Small intestine (tissue), 7 donors: ENCODE measurements at regions not wholly inside any gene's neighbourhood (a gene's known extent, or its start where the extent isn't known, plus 50 kb on each side); places are given as distances from the start of the nearest gene placed in this dataset.

Experiments used
- DNase-seq, 2 donors: peaks; one replicate each; pipeline versions ENCODE4 v3.0.0 to v3.0.0-alpha.2; 2013
- FAIRE-seq: peaks from 2 replicates; lab custom pipeline; 2012; peaks lifted over from hg19 to GRCh38; lab: Jason Lieb, UNC
- H3K27ac ChIP-seq, 3 donors: one replicate each; pipeline ENCODE4 v1.5.1; 2013; ENCODE audit warnings: low read length in 2 of 3, mild to moderate bottlenecking in 2 of 3, control low read depth in 1 of 3, inconsistent platforms in 1 of 3, low read depth in 1 of 3, moderate library complexity in 1 of 3
- H3K27me3 ChIP-seq, 3 donors: one replicate each; pipeline ENCODE4 v1.6.1; 2013; ENCODE audit warnings: low read length in 3 of 3, inconsistent platforms in 1 of 3; ENCODE audit not compliant: control insufficient read depth in 3 of 3, insufficient read depth in 3 of 3
- H3K36me3 ChIP-seq, 3 donors: one replicate each; pipeline ENCODE4 v1.6.1; 2013; ENCODE audit warnings: low read length in 3 of 3, inconsistent platforms in 1 of 3, low read depth in 1 of 3, mild to moderate bottlenecking in 1 of 3, moderate library complexity in 1 of 3; ENCODE audit not compliant: control insufficient read depth in 3 of 3, insufficient read depth in 2 of 3
- H3K4me1 ChIP-seq, 3 donors: one replicate each; pipeline ENCODE4 v1.6.1; 2013; ENCODE audit warnings: low read length in 2 of 3, inconsistent platforms in 1 of 3, low read depth in 1 of 3, mild to moderate bottlenecking in 1 of 3, moderate library complexity in 1 of 3; ENCODE audit not compliant: control insufficient read depth in 3 of 3, insufficient read depth in 2 of 3
- H3K4me3 ChIP-seq, 3 donors: one replicate each; pipeline ENCODE4 v1.5.1; 2013; ENCODE audit warnings: low read length in 3 of 3, control low read depth in 1 of 3, inconsistent platforms in 1 of 3, low read depth in 1 of 3, mild to moderate bottlenecking in 1 of 3, moderate library complexity in 1 of 3
- H3K9me3 ChIP-seq, 2 donors: one replicate each; pipeline ENCODE4 v1.6.1; 2013; ENCODE audit warnings: low read depth in 1 of 2, low read length in 1 of 2; ENCODE audit not compliant: control insufficient read depth in 2 of 2, insufficient read depth in 1 of 2
- WGBS, 3 donors: extraction: QIAGEN DNeasy Blood & Tissue Kit; methylation state at CpG; one replicate each; pipeline ENCODE4 v1.1.7; 2013; 5-methylcytosine and 5-hydroxymethylcytosine counted together
- donor health status: healthy with polysubstance abuse.
- donor health status: control.
- donor health status: control.
- donor health status: Bipolar disorder and iron deficiency.
- donor health status: healthy.

DNA sequence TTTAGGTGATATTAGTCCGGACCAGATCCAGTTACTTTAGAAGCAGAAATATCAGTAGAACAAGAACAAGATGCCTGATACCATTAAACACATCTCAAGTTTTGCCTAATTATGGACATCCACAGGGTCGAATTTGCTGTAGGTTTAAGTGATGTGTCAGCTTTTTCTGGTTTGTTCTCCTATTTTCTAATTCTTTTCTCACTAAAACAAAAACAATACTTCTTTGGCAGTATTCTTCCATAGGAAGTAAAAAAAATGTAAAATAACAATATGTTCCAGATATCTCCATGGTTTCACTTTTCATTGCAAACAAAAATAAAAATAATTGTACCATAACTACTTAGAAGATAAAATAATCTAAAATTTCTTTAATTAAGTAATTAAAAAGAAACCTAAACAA, 265.7 kb downstream of the SHOX2 start:
- Histone ChIP-seq H3K4me3 (no peak overlapping the region), H3K9me3 (no peaks in the 10 kb centered on the region), H3K4me1 (no peaks in the 10 kb centered on the region), H3K27me3 (no peaks in the 10 kb centered on the region), H3K36me3 (no peaks in the 10 kb centered on the region), H3K27ac (no peak overlapping the region)
- WGBS, 3 donors = 68 to 81% (median 68%) methylated on average over 2 of the region's 2 CpGs
- DNase-seq = no peak
- FAIRE-seq = no peak

DNA sequence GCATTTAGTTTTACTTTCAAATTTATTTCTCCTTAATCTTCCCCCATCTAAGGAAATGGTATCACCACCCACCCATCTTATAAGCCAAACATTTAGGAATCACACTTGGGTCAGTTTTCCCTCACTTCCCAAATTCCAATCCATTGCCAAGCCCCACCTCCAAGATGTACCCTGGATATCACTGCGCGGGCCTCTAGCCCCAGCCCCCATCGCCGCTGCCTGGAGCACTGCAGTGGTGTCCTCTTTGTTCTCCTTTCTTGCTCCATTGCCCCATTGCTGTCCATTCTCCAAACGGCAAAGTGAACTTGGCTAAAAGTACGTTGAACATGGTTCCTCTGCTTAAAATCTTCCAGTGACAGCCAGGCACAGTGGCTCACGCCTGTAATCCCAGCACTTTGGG, 267.8 kb downstream of the SHOX2 start:
- no peaks in the 10 kb centered on the region for H3K27me3 ChIP-seq
- no peaks in the 10 kb centered on the region for H3K4me1 ChIP-seq
- 87 to 90% (median 89%) methylated on average over 7 of the region's 7 CpGs for WGBS, 3 donors
- DNase-seq (no peak), FAIRE-seq (no peak)
- H3K27ac ChIP-seq = no peak overlapping the region
- no peak overlapping the region for H3K4me3 ChIP-seq
- no peaks in the 10 kb centered on the region for H3K9me3 ChIP-seq
- no peaks in the 10 kb centered on the region for H3K36me3 ChIP-seq

DNA sequence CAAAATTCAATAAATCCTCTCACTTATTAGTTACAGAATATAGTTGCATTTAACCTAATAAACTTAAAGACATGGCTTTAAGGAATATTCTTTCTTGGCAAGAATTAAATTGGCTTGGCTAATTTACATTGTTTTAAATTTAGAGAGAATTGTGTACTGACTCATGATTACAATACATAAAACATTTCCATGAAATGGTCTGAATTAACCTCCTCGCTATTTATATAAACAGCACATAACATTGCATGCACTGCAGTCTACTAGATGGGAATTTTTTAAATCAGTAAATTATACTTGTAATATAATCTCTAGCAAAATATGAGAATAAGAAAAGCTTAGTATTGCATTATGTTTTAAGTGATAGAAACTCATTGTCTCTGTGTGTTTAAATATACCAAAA, 268.9 kb downstream of the SHOX2 start:
- WGBS, 3 donors = 65 to 94% (median 87%) methylated on average over 1 of the region's 1 CpG
- Histone ChIP-seq H3K27me3 (no peaks in the 10 kb centered on the region), H3K27ac (no peak overlapping the region), H3K4me1 (no peaks in the 10 kb centered on the region), H3K36me3 (no peaks in the 10 kb centered on the region), H3K9me3 (no peaks in the 10 kb centered on the region), H3K4me3 (no peak overlapping the region)
- no peak for DNase-seq
- no peak for FAIRE-seq

DNA sequence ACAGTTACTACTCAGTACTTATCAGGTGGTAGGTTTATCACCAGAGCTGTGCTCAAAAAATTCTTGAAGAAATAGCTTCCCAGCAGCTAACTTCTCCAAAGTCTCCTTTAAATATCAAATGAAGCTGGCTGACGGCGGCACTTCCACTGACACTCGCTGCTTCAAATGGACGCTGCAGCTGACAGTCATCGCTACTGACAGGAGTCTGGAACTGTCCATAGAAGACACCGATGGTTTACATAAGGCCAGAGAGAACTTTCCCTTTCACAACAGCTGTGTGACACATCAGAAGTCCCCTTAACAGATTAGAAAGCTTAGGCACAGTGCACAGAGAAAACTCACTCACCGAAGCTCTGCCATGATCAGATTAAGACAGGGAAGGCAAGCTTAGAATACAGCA, 270.2 kb downstream of the SHOX2 start:
- Histone ChIP-seq H3K27ac (no peak overlapping the region), H3K9me3 (no peaks in the 10 kb centered on the region), H3K4me3 (no peak overlapping the region), H3K27me3 (no peaks in the 10 kb centered on the region), H3K36me3 (no peaks in the 10 kb centered on the region), H3K4me1 (no peaks in the 10 kb centered on the region)
- FAIRE-seq (no peak), DNase-seq (no peak)
- WGBS, 3 donors = 66 to 82% (median 78%) methylated on average over 7 of the region's 7 CpGs

DNA sequence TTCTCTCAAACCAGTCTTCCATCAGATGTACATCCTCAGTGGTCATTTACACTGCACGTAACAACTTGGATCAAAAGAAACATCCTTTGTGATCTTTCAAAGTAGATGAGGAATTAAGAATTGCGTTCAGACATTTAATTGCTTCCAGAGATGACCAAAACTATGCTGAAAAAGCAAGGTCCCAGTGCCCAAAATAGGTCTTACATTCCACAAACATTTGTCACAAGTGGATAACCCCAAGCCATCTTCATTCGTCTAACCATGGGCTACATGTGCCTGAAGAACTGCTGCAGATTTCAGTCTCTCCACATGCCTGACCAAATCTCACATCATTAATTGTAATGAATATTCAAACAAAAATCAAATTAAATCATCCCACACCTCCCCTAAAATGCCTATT, 273.6 kb downstream of the SHOX2 start:
- Histone ChIP-seq H3K4me3 (no peak overlapping the region), H3K27me3 (no peaks in the 10 kb centered on the region), H3K36me3 (no peaks in the 10 kb centered on the region), H3K27ac (no peak overlapping the region), H3K9me3 (peaks cover 2 to 13% of the 10 kb centered on the region in 2 donors), H3K4me1 (no peaks in the 10 kb centered on the region)
- FAIRE-seq = no peak
- WGBS, 3 donors = 83 to 91% (median 83%) methylated on average over 3 of the region's 3 CpGs
- no peak for DNase-seq

DNA sequence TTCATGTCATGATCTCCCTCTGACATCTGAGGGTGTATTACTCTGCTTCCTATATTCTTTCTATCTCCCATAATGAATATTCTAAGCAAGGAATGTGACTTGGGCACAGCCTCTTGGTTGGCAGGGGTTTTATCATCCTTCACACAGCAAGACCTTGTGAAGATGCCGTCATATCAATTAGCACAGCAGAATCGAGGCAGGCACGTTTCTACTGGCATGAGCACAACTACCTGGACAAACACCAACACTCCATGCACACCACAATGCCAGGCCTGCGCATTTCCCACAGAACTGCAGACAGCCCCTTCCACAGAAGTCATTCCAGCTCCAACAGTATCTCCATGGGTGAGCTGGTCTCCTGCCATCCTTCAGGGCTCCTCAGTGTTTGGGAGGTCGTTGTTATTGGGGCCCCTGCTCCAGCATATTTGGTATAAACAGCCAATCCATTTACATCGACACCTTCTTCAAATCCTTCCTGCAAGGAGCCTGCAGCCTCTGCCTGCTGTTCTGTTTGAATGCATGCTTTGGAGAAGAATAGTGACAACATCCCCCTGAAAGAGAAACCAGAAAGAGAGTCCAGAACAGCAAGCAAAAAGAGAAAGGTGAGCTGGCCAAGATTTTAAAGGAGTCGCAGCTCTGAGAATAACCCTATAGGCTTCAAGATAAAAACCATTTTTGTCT, 275.5 kb downstream of the SHOX2 start:
- WGBS, 3 donors = 66 to 74% (median 70%) methylated on average over 7 of the region's 7 CpGs
- peaks cover 2 to 13% of the 10 kb centered on the region in 2 donors for H3K9me3 ChIP-seq
- H3K36me3 ChIP-seq = no peaks in the 10 kb centered on the region
- no peak overlapping the region for H3K4me3 ChIP-seq
- FAIRE-seq (no peak), DNase-seq (no peak)
- no peaks in the 10 kb centered on the region for H3K4me1 ChIP-seq
- no peaks in the 10 kb centered on the region for H3K27me3 ChIP-seq
- H3K27ac ChIP-seq = no peak overlapping the region

DNA sequence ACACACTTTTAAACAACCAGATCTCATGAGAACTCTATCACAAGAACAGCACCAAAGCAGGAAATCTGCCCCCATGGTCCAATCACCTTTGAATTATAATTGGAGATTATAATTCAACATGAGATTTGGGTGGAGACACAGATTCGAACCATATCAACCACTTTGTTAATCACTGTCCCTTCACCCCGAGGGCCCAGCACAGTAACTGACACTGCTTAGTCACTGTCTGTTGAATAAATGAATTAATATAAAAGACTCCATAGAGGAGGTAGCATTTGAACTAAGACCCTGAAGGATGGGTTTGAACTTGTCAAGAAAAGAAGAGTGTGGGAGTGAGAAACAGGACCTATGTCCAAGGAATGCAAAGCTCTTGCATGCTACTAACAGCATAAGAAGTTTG, 276.4 kb downstream of the SHOX2 start:
- no peaks in the 10 kb centered on the region for H3K36me3 ChIP-seq
- DNase-seq (no peak), FAIRE-seq (no peak)
- no peaks in the 10 kb centered on the region for H3K4me1 ChIP-seq
- no peak overlapping the region for H3K4me3 ChIP-seq
- 63 to 73% (median 72%) methylated on average over 2 of the region's 2 CpGs for WGBS, 3 donors
- peaks cover 2 to 13% of the 10 kb centered on the region in 2 donors for H3K9me3 ChIP-seq
- no peaks in the 10 kb centered on the region for H3K27me3 ChIP-seq
- no peak overlapping the region for H3K27ac ChIP-seq

DNA sequence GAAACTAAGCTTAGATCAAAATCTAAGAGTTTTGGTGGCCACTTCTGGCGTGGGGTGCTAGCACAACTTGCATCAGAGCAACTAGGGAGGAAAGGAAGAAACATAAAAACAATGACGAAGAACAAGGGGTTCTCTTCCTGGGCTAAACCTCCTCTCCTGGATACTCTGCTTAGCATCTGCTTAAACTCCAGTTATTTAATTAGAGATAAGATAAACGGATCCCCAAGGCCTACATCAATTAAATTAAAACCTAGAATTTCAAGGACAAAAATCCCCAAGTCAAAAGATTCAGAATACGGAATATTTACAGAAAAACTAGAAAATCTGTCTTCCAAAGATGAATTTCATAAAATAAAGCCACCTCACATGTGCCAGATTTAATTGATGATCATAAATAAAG, 281.9 kb downstream of the SHOX2 start:
- H3K4me1 ChIP-seq = no peaks in the 10 kb centered on the region
- no peak for FAIRE-seq
- H3K27me3 ChIP-seq = no peaks in the 10 kb centered on the region
- no peak overlapping the region for H3K4me3 ChIP-seq
- no peak for DNase-seq
- 59 to 72% (median 60%) methylated on average over 4 of the region's 4 CpGs for WGBS, 3 donors
- peaks cover 2 to 11% of the 10 kb centered on the region in 2 donors for H3K9me3 ChIP-seq
- no peak overlapping the region for H3K27ac ChIP-seq
- H3K36me3 ChIP-seq = no peaks in the 10 kb centered on the region

DNA sequence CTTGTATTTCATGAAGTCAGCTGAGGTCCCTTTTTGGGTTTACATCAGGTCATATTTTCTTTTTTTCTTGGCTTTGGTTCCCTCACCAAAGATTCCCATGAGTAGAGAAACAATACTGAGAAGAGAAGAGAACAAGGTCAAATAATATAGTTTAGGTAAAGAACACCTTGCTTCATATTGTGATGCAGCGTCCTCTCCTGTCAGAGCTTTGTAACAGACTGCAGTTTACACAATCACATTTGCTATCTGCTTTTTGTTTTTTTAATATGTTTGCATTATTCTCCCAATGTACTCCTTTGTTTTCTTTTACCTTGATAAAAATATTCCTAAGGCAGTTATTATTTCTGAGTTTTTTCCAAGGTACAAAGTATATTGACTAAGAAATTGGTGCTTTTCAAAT, 283.2 kb downstream of the SHOX2 start:
- Histone ChIP-seq H3K27ac (no peak overlapping the region), H3K27me3 (no peaks in the 10 kb centered on the region), H3K4me1 (no peaks in the 10 kb centered on the region), H3K4me3 (no peak overlapping the region), H3K36me3 (no peaks in the 10 kb centered on the region), H3K9me3 (peaks cover 0 to under 1% of the 10 kb centered on the region in 2 donors)
- 73 to 83% (median 73%) methylated on average over 1 of the region's 1 CpG for WGBS, 3 donors
- no peak for FAIRE-seq
- DNase-seq = no peak
